ENCODE measurements at regions not wholly inside any gene's neighbourhood (a gene's known extent, or its start where the extent isn't known, plus 50 kb on each side); places are given as distances from the start of the nearest gene placed in this dataset.

GRCh38 chr5:119928974-119929373 lies 299.6 kb downstream of the FAM170A start:
- TF ChIP-seq CTCF (IDR thresholded peaks at IDR 0.05) (no peak), POLR2A (IDR thresholded peaks at IDR 0.05) (no peak)
